ENCODE measurements at regions not wholly inside any gene's neighbourhood (a gene's known extent, or its start where the extent isn't known, plus 50 kb on each side); places are given as distances from the start of the nearest gene placed in this dataset.
"Not testable (repeated sequence)": the region's sequence is repeated elsewhere in the genome, so short reads cannot be mapped to it uniquely, and the experiment has no call there.

DNA sequence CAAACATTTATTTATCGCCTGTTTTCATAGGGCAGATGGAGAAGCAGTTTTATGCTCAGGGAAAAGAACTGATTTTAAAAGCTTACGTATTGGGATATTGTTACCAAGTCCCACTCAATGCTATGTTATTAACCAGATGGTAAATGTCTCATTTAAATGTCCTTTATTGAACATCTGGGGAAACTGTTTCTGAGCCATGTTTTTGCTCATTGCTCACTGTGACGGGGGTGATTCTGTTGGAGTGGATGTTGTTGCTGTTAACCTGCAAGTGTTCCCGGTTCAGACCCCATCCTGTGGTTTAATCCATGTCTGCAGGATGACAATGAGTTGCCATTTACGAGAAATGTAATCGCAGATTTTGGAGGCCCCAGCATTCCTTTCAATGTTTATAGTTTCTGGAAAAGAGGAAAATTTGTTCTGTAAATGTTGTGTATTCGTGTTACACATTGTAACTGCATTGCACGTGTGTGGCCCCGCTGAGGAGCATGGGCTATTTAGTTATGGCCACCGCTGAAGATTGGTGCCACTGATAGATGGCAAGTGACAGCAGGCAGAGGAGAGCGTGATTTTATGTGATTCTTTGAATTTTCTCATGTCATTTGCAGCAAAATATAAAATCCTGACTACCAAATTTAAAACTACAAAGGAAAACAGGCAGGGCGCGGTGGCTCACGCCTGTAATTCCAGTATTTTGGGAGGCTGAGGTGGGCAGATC is 174.8 kb upstream of the COPS8 start:
- no peak for DNase-seq

DNA sequence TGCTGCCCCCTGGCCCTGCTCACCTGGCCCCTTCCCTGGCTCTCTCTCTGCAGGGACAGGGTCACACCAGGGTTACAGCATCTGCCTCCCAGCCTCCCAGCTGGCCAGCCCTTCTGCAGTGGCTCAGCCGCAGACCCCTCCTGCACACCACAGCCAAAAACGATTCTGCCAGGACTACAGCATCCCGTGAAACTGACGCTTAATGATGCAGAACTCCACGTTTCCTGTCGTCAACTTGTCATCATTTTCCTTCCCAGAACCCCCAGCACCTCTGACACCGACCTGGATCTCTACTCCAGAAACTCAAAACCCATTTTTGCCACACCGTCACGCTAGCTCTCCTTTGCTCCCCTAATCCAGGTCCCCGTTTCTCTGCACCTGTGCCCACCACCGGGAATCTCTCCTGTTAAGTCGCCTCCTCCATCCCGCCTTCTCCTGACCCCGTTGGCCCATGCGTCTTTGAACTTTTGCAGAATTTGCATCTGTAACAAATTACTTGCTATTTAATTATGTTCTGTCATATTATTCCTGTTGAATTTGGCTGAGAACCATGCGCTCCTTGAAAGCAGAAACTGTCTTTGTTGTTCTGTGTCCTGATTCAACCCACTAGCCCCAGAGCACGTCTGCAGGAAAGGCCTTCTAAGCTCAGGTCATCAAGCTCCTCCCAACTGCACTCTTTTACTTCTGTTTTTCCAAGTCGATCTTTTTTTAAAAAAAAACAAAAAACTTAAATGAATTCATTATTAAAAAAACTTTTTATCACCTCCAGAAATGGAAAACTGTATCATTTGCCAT is 173.2 kb upstream of the COPS8 start:
- no peak for DNase-seq

DNA sequence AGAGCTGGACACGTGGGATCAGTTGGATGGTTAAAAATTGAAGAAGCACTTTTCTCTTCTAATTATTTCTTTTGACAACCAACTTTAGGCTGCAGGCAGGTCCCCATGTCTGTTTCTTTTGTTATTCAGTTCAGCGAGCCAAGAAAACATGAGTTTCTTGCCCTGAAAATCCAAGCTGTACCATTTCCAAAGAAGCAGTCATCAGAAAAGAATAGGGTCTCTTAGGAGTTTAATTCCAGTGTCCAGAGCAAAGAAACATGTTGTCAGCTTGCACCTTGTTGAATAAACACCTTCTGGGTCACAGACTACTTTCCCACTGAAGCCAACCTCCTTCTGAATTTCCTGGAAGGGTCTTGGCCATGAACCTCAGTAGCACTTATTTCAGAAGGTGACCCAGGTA is 170.5 kb upstream of the COPS8 start:
- no peak for DNase-seq

DNA sequence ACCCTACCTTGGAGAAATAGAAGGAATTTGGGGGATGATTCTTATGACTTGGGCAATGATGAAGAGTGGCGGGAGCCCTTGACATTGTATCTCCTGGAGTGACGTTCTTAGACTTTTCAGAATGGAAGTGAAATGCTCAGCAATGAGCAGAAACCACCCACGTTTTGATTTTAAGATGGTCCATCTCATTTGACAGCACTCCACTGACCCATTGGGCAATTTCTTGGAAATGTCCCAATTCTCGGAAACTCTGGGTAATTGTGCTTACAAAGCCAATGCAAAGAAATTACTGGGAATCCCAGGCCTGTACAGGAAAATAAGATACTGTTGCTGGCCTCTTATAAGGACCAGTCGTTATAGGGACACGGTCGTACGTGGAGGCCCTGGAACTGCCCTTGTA is 170.0 kb upstream of the COPS8 start:
- DNase-seq, result no peak

DNA sequence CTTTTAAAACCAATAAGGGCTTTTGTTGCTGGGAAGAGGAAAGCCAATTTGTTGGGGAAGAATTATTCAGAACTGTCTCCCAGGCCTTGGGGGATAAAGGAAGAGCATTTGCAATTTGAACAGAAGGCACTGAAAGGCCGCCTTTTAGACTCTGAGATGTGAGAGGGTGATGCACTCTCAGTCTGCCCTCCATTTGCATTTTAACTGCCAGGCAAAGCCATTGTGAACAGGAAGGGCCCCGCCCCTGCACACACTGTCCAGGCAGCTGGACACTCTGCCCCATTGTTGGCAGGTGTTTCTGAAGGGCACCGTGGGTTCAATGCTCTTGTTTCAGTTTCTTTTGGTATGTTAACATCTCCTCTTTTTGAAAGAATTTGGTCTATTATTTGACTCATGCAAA is 169.5 kb upstream of the COPS8 start:
- DNase-seq, result no peak

DNA sequence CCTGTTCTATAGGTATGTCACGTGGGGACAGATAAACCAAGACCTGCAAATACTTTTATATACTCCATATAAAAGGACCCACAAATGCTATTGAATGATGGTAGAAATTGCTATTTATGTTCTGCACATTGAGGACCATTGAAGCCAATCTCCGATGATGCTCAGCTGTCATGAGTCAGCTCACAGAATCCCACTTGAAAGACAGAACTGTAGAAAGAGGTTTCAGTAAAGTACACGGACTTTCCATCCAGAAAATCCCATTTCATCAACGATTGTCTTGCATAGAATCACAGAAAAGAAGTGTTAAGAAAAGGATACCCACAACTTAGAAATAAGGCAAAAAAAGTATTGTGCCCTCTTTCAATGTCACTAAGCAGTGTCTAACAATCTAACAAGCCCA is 169.0 kb upstream of the COPS8 start:
- DNase-seq, result no peak

DNA sequence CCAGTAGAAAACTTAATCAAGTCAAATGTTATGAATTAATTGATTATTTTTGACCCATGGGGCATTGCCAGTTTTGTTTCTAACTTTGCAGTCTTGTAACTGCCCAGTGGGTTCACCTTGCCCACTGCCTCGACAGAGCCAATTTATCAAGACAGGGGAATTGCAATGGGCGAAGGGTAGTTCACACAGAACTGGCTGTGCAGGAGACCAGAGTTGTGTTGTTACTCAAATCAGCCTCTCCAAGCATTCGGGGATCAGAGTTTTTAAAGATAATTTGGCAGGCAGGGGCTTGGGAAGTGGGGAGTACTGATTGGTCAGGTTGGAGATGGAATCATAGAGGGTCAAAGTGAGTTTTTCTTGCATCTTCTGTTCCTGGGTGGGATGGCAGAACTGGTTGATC is 168.5 kb upstream of the COPS8 start:
- no peak for DNase-seq

DNA sequence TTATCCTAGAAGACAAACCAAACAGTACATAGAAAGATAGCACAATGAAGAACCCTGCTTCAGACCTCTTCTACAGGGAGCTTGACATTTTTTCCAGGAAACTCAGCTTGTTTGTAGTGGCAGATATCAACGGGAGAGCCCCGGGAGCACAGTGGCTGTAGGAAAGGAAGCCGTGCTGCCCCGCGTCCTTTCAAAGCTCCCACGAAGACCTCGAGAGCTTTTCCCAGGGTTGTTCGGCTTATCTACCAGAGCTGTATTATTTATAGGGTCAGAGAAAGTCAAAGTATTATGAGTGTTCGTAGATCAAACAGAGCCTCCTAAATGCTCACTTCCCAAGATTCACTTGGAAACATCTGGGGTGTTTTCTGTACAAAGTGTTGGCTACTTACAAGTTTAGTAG is 167.1 kb upstream of the COPS8 start:
- DNase-seq, result no peak

DNA sequence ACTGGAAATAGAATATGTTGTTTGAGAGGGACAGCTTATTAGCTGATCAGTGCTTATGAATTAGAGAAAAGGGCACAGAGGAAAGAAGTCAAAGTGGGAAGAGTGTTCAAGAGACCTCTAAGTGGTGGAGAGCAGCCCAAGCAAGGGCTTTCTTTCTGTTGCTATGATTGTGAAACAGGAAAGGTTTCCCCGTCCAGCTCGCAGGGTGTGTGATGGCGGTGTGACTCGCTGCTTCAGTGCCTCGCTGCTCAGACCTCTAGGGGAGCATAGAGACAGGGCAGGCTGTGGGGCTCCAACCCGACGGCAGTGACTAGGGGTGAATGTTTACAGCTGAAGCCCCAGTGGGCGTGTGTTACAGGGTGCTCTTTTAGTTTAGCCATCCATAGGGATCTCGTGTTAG is 166.5 kb upstream of the COPS8 start:
- DNase-seq, result peak in 1 of 2 experiments; percentile 0

DNA sequence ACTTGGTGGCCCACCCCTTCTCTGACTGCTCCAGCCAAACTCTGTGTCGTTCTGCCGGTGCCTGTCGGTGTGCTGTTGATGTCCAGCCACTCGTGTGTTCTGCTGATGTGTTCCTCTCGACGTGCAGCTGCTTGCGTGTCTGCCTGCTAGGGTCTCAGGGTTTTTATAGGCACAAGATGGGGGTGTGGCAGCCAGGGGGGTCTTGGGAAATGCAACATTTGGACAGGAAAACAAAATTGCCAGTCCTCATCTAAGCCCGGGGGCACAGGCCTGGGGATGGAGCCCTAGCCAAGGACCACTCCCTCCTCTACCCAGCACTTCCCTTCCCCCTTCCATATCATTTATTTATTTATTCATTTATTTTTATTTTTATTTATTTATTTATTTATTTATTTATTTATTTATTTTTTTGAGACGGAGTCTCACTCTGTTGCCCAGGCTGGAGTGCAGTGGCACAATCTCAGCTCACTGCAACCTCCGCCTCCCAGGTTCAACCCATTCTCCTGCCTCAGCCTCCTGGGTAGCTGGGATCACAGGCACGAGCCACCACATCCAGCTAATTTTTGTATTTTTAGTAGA is 165.8 kb upstream of the COPS8 start:
- not testable (repeated sequence) for DNase-seq

DNA sequence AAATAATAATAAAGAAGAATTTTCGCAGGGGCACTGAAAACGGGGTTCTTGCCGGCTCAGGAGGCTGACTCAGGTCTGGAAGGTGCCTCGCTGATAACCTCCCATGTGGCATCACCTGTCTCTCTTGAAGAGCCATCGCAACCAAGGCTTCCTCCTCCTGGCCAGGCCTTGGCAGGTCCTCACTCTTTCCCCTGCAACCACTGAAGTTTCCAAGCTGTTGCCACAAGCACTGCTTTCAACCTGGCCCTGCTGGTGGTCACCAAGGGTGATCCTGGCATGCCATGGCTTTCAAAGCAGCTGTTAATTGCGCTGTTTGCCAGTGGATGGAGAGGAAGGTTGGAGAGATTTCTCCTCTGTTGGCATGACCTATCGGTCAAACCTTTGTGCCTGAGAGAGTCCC is 163.6 kb upstream of the COPS8 start:
- no peak for DNase-seq

DNA sequence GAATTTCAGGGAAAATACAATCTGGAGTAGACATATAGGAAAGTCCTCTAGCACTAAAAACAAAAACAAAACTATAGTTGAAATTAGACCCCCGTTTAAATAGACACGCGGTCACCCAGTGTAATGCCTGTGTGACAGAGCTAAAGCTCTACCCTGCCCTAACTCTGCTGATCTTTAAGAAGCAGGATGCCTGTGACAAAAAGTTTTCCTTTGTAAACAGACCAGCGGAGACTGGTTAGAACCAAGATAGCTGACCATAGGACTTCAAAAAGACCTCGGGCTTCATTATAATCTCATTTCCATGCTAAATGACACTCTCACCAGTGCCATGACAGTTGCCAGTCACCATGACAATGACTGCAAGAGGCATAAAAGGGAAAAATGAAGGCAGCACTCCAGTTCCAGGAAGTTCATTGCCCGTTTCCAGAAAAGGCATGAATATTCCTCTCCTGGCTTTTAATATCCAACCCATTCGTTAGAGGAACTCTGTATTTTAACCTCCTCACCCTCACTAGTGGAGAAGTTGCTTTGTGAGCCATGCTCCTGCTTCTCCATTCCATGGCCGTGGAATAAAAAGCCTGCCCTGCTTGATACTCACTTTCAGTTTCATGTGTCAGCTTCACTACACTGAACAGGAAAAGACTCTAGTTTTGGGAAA is 157.2 kb upstream of the COPS8 start:
- no peak for DNase-seq

DNA sequence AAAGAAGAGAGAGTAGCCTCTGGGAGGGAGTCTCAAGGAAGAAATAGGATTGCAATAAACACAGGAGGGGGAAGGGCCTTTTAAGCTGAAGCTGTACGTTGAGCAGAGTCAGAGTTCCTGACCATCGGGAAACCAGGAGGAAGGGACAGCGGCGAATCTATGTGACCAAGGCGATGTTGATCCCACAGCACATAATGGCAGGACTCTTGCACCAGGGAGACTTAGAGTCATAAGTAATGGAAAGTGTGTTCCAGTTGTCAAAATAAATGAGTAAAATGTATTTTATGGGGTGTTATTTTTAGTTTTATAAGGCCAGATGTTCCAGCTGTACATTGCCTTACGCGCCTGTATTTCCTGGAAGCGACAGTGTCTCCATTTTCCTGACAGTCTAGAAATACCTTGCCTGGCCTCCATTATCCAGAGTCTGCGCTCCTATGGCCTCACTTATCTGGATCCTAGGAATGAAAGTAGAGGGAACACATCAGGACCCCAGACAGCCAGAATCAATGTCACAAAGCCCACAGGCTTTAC is 152.8 kb upstream of the COPS8 start:
- no peak for DNase-seq

DNA sequence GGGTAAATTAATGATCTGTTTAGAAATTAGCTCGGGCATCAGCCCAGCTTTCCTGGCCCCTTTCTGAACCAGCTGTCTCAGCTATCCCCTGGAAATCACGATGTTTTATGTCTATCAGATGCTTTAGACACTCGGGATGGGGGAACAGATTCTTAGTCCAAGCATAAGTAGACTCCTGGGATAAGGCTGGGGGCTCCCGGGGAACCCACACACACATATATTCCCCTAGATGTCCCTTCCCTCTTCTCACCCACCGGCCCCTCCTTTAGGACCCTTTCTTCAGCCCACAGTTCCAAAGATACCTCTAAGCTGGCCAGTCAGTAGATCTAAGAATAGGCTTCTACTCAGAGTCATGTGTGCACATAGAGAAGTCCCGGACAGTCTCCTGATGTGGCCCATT is 151.5 kb upstream of the COPS8 start:
- no peak for DNase-seq

DNA sequence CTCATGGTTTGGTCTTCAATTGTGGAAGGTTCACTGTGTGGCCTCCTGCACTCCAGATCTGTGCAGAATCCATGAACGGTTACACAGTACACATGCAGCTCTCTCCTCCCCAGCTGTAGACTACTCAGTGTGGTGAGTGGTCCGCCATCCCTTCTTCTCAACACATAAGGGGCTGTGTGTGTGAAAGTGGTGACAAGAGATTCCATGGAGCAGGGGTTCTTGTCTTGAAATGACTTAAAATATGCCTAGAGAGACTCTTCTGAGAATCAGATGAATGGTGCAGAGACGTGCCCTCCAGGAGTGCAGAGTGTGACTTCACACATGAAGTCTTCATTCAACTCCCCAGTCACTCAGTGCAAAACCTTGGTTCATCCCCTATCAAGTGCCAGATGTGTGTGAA is 151.0 kb upstream of the COPS8 start:
- DNase-seq, result no peak

DNA sequence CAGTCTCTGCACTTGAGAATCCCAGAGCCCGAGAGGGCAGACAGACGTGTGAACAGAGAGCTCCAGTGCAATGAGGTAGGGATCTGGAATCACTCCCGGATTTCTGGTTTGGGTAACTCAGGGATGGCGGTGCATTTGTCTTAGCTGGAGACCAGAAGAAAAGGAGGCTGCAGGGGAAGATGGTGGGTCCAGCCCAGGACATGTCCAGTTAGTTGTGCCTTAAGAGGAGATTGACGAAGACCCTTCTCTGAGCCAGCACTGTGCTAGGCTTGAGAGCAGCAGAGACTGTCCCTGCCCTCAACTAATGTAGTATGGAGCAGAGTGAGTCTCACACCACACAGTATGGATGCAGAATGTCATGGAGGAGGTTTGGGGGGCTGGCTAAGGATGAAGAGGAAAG is 150.6 kb upstream of the COPS8 start:
- no peak for DNase-seq

DNA sequence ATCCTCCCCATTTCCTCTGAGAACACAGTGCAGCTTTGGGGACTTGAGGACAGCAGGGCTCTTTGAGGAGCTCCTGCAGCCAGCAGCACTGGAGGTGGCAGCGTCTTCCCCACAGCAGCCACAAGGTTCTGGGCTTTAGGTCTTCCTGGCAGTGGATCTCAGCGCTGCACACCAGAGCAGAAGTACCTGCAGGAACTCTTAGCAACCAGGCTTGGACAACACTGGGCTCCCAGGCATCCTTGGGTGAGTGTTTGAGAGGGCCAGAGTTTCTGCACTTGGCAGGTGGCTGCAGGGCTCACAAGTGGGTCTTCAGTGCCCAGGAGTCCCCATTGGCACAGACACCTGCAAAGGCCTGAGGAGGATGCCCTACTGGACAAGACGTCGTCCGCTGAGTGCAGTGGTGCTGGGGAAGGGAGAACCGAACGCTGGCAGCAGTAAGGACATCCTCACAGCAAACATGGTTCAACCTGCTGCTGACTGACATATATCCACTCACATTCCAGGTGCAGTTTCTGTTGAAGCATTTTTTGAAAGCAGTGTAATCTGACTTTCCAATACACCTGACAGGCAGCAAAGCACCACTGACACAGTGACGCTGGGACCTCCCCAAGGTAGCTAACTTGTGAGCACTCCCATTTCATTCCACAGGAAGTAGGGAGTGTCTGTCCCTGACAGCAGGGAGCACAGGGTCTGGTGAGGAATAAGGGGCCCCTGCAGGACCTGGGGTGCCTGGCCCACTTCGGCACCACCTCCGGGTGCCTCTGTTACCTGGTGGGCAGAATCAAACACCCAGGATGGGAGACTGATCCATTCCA is 149.9 kb upstream of the COPS8 start:
- no peak for DNase-seq

DNA sequence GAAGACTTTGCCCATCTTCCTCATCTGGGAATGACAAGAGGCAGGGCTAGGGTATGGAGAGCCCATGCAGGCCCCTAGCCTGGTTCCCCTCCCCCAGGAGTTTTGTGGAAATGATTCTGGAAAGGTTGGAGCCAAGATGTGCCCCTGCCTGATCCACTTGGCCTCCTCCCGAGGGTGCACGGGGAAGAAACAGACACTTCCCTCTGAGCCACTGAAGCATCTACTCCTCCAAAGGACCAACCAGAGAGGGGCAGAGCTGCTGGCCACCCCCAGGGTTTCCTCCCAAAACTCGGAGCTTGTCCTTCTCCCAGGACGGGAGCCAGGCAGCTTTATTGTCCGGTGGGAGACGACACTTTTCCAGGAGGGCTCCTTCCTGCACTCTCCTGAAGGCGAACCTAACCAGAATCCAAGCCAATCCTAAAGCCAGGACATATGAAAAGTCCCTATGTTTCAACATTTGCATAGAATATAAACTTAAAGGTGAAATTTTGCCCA is 149.2 kb upstream of the COPS8 start:
- DNase-seq, result no peak

DNA sequence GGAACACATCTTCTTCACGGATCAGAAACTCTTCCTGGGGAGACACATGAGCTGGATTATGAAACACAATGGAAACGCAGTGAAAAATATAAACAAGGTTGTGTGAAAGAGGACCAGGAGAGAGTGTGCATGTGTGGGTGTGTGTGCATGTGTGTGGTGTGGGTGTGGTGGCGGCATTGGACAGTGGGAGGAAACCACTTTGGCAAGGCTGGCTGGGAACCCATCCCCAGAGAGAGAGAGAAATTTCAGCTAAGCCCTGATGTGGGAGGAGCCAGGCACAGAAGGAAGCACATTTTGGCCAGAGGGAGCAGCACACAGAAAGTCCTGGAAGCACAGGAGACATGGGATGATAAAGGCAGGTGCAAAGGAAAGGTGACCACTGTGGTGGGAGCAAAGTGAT is 147.6 kb upstream of the COPS8 start:
- no peak for DNase-seq

DNA sequence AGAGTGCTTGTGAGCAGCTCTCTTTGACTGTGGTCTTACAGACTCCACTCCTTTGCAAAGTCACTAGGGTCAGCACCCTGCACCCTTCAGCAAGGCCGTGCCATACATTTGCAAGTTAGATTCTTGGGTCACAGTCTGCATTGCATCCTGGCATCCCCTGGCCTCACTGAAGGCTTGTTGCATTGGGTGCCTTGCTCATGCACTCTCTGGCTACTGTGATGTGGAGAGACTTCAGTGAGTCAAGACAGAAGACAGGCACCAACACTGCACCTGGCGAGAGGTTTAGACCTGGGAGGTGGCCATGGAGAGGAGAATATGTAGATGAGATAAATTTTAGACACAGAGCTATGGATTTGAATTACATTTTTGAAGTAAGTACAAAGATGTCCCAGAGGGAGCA is 146.4 kb upstream of the COPS8 start:
- DNase-seq, result no peak

DNA sequence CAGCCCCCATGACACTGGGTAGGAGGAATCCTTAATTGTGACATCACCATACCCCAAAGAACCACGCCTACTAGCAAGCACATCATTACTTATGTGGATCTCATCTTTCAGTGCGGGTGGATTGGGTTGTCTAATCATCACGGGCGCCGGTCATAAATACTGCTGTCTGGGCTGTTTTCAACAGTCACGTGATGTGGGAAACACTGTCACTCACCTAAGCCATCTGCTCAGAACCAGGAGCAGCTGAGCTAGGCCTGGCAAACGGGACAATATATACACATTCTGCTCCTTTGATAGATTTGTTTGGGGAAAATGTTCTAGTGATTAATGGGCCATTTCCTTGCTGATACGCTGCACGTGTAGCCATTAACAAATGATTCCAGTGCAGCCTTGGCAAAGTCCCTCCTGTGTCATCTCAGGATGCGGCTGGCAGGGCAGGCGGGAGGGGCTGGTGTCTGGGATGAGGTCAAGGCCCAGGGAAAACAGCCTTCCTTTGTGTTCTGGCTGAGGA is 145.9 kb upstream of the COPS8 start:
- DNase-seq, result no peak

DNA sequence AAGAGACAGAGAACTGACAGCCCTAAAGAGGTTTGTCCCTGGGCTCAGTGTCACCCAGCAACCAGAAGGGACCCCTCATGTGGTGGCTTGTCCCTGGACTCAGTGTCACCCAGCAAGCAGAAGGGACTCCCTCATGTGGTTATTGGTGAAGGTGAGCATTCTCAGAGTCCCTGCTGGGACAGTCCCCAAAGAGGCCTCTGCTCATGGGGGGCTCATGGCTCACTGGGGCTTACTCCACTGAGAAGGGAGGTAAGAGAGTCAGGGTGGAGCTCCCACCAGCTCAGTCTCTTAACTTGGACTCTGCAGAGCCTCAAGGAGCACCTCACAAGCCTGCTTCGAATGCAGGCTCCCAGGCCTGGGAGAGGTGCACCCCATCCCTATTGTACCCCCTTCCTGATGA is 145.2 kb upstream of the COPS8 start:
- no peak for DNase-seq

All from AML-193 (cell line).